GM12878 (cell line): ENCODE measurements at regions not wholly inside any gene's neighbourhood (a gene's known extent, or its start where the extent isn't known, plus 50 kb on each side); places are given as distances from the start of the nearest gene placed in this dataset.

Experiments used
- ATAC-seq: fragments of 200-7000 bp; cut with Tn5 transposase; 3 replicates; pipeline ENCODE4 v1.9.1; 2020; ENCODE audit warnings: mild to moderate bottlenecking, moderate library complexity
- BruUV-seq: library from RNA; stranded (reverse); fragments of 400-500 nt; replicated peaks from 2 replicates; lab custom pipeline; 2021; lab: Mats Ljungman, UMichigan
- CTCF ChIA-PET: fragments of 300-600 bp; sonication (Branson Sonifier 250); formaldehyde crosslinking; extraction: SDS; loops from one replicate; lab custom pipeline; 2021; ENCODE audit warnings: inconsistent platforms; lab: Yijun Ruan, JAX
- POLR2A ChIA-PET: fragments of 350-600 bp; formaldehyde crosslinking; extraction: SDS; loops from one replicate; lab custom pipeline; 2021; ENCODE audit warnings: inconsistent platforms; lab: Charles Lee
- RAD21 ChIA-PET: fragments of 300-600 bp; sonication (Branson Sonifier 250); formaldehyde crosslinking; loops from one replicate; lab custom pipeline; 2023; ENCODE audit warnings: antibody characterized with exemption; ENCODE audit not compliant: unreplicated experiment; lab: Charles Lee
- SMC1A ChIA-PET: fragments of 300-600 bp; sonication (Branson Sonifier 250); formaldehyde crosslinking; loops from one replicate; lab custom pipeline; 2023; ENCODE audit not compliant: unreplicated experiment, uncharacterized antibody; lab: Charles Lee
- DNase-seq: peaks from one replicate; pipeline ENCODE4 v3.0.0-alpha.2; 2011; ENCODE audit warnings: low read depth, low spot score
- FAIRE-seq: peaks from 3 replicates; lab custom pipeline; 2011; peaks lifted over from hg19 to GRCh38; lab: Jason Lieb, UNC
- H2AFZ ChIP-seq: 2 replicates; pipeline ENCODE4 v1.6.0; 2011; ENCODE audit warnings: low read depth, low read length, control low read depth; ENCODE audit not compliant: control insufficient read depth
- H3K27ac ChIP-seq: 2 replicates; pipeline ENCODE4 v1.5.1; 2011; ENCODE audit warnings: control low read depth; ENCODE audit not compliant: control insufficient read depth, insufficient read depth
- H3K27me3 ChIP-seq, 2 experiments: replicated peaks in 1 of 2; 2 replicates each; pipeline versions ENCODE4 v1.6.0 to v1.6.1; 2011; ENCODE audit warnings: low read length in 1 of 2; ENCODE audit not compliant: control insufficient read depth in 2 of 2, insufficient read depth in 2 of 2
- H3K36me3 ChIP-seq, 2 experiments: 2 replicates each; pipeline ENCODE4 v1.5.1; 2011; ENCODE audit warnings: low read length in 1 of 2; ENCODE audit not compliant: control insufficient read depth in 2 of 2, insufficient read depth in 2 of 2
- H3K4me1 ChIP-seq: 2 replicates; pipeline ENCODE4 v1.6.1; 2011; ENCODE audit warnings: mild to moderate bottlenecking, low read length, moderate library complexity, mixed read lengths; ENCODE audit not compliant: control insufficient read depth, insufficient read depth
- H3K4me2 ChIP-seq: 2 replicates; pipeline ENCODE4 v1.6.0; 2011; ENCODE audit warnings: control low read depth; ENCODE audit not compliant: control insufficient read depth, insufficient read depth
- H3K4me3 ChIP-seq: fragments of 200-600 bp; sonication (generic); 2 replicates; pipeline ENCODE4 v1.5.1; 2016
- H3K79me2 ChIP-seq: 2 replicates; pipeline ENCODE4 v1.6.0; 2011; ENCODE audit warnings: low read length; ENCODE audit not compliant: control insufficient read depth, insufficient read depth
- H3K9ac ChIP-seq: 2 replicates; pipeline ENCODE4 v1.8.0; 2011; ENCODE audit warnings: low read length, control low read depth, mixed read lengths; ENCODE audit not compliant: control insufficient read depth, insufficient read depth
- H3K9me3 ChIP-seq: replicated peaks from 3 replicates; pipeline ENCODE4 v1.5.1; 2011; ENCODE audit warnings: mild to moderate bottlenecking, low read length; ENCODE audit not compliant: control insufficient read depth, insufficient read depth
- H4K20me1 ChIP-seq: 2 replicates; pipeline ENCODE4 v1.6.0; 2011; ENCODE audit not compliant: control insufficient read depth, insufficient read depth
- CEBPB ChIP-seq, 2 experiments: fragments of 150-350 bp in 1 of 2; IDR thresholded peaks; 2 replicates each; pipeline ENCODE4 v1.6.1; 2012 to 2014; ENCODE audit warnings: low read depth in 2 of 2, low read length in 2 of 2, borderline replicate concordance in 1 of 2, inconsistent platforms in 1 of 2
- CHD2 ChIP-seq: IDR thresholded peaks from 2 replicates; pipeline ENCODE4 v1.6.1; 2011; ENCODE audit warnings: low read depth, low read length, improper control_type of control experiment, borderline replicate concordance
- RELA ChIP-seq: fragments of 450-650 bp; IDR thresholded peaks from 2 replicates; pipeline ENCODE4 v1.8.0; 2014; ENCODE audit warnings: borderline replicate concordance; ENCODE audit not compliant: partially characterized antibody
- SIN3A ChIP-seq: IDR thresholded peaks from 2 replicates; pipeline ENCODE4 v1.6.1; 2012; ENCODE audit warnings: low read depth, low read length, improper control_type of control experiment
- ZNF217 ChIP-seq: fragments of 450-650 bp; IDR thresholded peaks from 2 replicates; pipeline ENCODE4 v1.6.1; 2017; ENCODE audit warnings: antibody characterized with exemption, mild to moderate bottlenecking
- ZNF687 ChIP-seq: fragments of 450-650 bp; IDR thresholded peaks from 2 replicates; pipeline ENCODE4 v1.6.1; 2017; ENCODE audit warnings: mild to moderate bottlenecking, moderate library complexity
- ZSCAN29 ChIP-seq: fragments of 450-650 bp; IDR thresholded peaks from 2 replicates; pipeline ENCODE4 v1.6.1; 2017; ENCODE audit warnings: mild to moderate bottlenecking, moderate library complexity
- WGBS: methylation state at CpG from one replicate; pipeline ENCODE4 v1.1.6; 2016; ENCODE audit warnings: low lambda C conversion rate; ENCODE audit not compliant: insufficient replicate concordance, insufficient coverage; ENCODE audit errors: missing lambda C conversion rate; 5-methylcytosine and 5-hydroxymethylcytosine counted together
- in situ Hi-C: fragments of 300-500 bp; cut with MboI; formaldehyde crosslinking; loops from 9 replicates; pipeline ENCODE4 v1.14.3; 2018; ENCODE audit warnings: mixed read lengths
- intact Hi-C: fragments of 100-400 bp; cut with micrococcal nuclease; formaldehyde crosslinking; loops from one replicate; pipeline ENCODE4 v1.14.2; 2022; ENCODE audit not compliant: unreplicated experiment

GRCh38 chr12:30825341-30825740 is 70.6 kb upstream of the CAPRIN2 start:
- H2AFZ ChIP-seq, result no peak overlapping the region
- ChIA-PET RAD21 (no interaction called here), POLR2A (no interaction called here), CTCF (no interaction called here), SMC1A (no interaction called here)
- H3K9ac ChIP-seq, result no peak overlapping the region
- WGBS, result 36% methylated on average over 4 of the region's 4 CpGs
- H3K36me3 ChIP-seq, result no peaks in the 10 kb centered on the region
- no peaks in the 10 kb centered on the region for H3K9me3 ChIP-seq
- H4K20me1 ChIP-seq, result no peaks in the 10 kb centered on the region; the same call in 1 of the 2 replicates
- intact Hi-C loops, result no loop called here
- H3K4me3 ChIP-seq, result no peak overlapping the region
- peaks cover 4 to 7% of the 10 kb centered on the region in 2 experiments for H3K27me3 ChIP-seq
- TF ChIP-seq ZSCAN29 (no peak), ZNF217 (no peak), SIN3A (no peak), ZNF687 (no peak), CEBPB (IDR thresholded peaks at IDR 0.05; ENCODE audit: borderline replicate concordance in 1 of 2, low read depth in 2 of 2, low read length in 2 of 2) (no peak), CHD2 (no peak), RELA (no peak)
- in situ Hi-C loops, result no loop called here
- ATAC-seq (no peak), FAIRE-seq (no peak), DNase-seq (no peak)
- no peak overlapping the region for H3K27ac ChIP-seq
- H3K79me2 ChIP-seq, result no peaks in the 10 kb centered on the region
- H3K4me1 ChIP-seq, result no peaks in the 10 kb centered on the region
- BruUV-seq, result no TSS peak
- H3K4me2 ChIP-seq, result no peak overlapping the region
